Neural cell (in vitro differentiated cells): ENCODE measurements at regions not wholly inside any gene's neighbourhood (a gene's known extent, or its start where the extent isn't known, plus 50 kb on each side); places are given as distances from the start of the nearest gene placed in this dataset.

Experiments used
- H2AFZ ChIP-seq: fragments of 200-600, 300-800 bp; sonication (generic), shearing (Covaris generic); 2 replicates; pipeline ENCODE4 v1.6.0; 2014; ENCODE audit warnings: low read depth, mild to moderate bottlenecking, antibody characterized with exemption, low read length, moderate library complexity
- H3F3A ChIP-seq: fragments of 200-600 bp; shearing (Covaris generic); 2 replicates; pipeline ENCODE4 v1.6.1; 2016; ENCODE audit warnings: mild to moderate bottlenecking, moderate library complexity, mixed read lengths, antibody characterized with exemption, low read length; ENCODE audit not compliant: insufficient read depth, poor library complexity, severe bottlenecking
- H3K27ac ChIP-seq: fragments of 200-600, 300-800 bp; sonication (generic), shearing (Covaris generic); 2 replicates; pipeline ENCODE4 v1.5.1; 2014; ENCODE audit warnings: mild to moderate bottlenecking, low read length, moderate library complexity
- H3K27me3 ChIP-seq: fragments of 300-800, 200-600 bp; sonication (generic), shearing (Covaris generic); 2 replicates; pipeline ENCODE4 v1.6.0; 2014; ENCODE audit warnings: mild to moderate bottlenecking, low read depth, low read length, moderate library complexity; ENCODE audit not compliant: insufficient read depth
- H3K36me3 ChIP-seq: fragments of 300-800, 200-600 bp; sonication (generic), shearing (Covaris generic); 2 replicates; pipeline ENCODE4 v1.5.1; 2014; ENCODE audit warnings: mild to moderate bottlenecking, antibody characterized with exemption, low read length, moderate library complexity; ENCODE audit not compliant: insufficient read depth
- H3K4me2 ChIP-seq: fragments of 300-800, 200-600 bp; sonication (generic), shearing (Covaris generic); 2 replicates; pipeline ENCODE4 v1.6.0; 2014; ENCODE audit warnings: mild to moderate bottlenecking, low read length
- H3K4me3 ChIP-seq: fragments of 300-800, 200-600 bp; sonication (generic), shearing (Covaris generic); 2 replicates; pipeline ENCODE4 v1.5.1; 2014; ENCODE audit warnings: mild to moderate bottlenecking, low read length, moderate library complexity
- H3K79me2 ChIP-seq: fragments of 200-600 bp; shearing (Covaris generic); replicated peaks from 2 replicates; pipeline ENCODE4 v1.6.0; 2014; ENCODE audit warnings: mild to moderate bottlenecking, low read length, moderate library complexity; ENCODE audit not compliant: insufficient read depth
- H3K9ac ChIP-seq: fragments of 300-800, 200-600 bp; sonication (generic), shearing (Covaris generic); 2 replicates; pipeline ENCODE4 v1.6.1; 2016; ENCODE audit warnings: mild to moderate bottlenecking, low read length, mixed read lengths
- H3K9me2 ChIP-seq: fragments of 200-600 bp; shearing (Covaris generic); 2 replicates; pipeline ENCODE4 v1.6.1; 2016; ENCODE audit warnings: mild to moderate bottlenecking, low read length, mixed read lengths; ENCODE audit not compliant: insufficient read depth
- H3K9me3 ChIP-seq: fragments of 200-600, 300-800 bp; sonication (generic), shearing (Covaris generic); 2 replicates; pipeline ENCODE4 v1.6.1; 2016; ENCODE audit warnings: mild to moderate bottlenecking, mixed run types, low read length, moderate library complexity, mixed read lengths
- H4K20me1 ChIP-seq: fragments of 200-600 bp; shearing (Covaris generic); 2 replicates; pipeline ENCODE4 v1.6.1; 2016; ENCODE audit warnings: mild to moderate bottlenecking, mixed run types; ENCODE audit not compliant: insufficient read depth
- CTCF ChIP-seq: fragments of 450-650 bp; IDR thresholded peaks from 2 replicates; pipeline ENCODE4 v1.5.1; 2014; ENCODE audit warnings: antibody characterized with exemption, mild to moderate bottlenecking, moderate library complexity; ENCODE audit not compliant: poor library complexity, severe bottlenecking
- EP300 ChIP-seq: fragments of 450-650 bp; conservative IDR thresholded peaks from 2 replicates; pipeline ENCODE4 v1.6.1; 2014; ENCODE audit warnings: antibody characterized with exemption, mild to moderate bottlenecking, moderate library complexity; ENCODE audit not compliant: poor library complexity, severe bottlenecking
- EZH2 ChIP-seq: fragments of 200-600, 300-800 bp; shearing (Covaris generic), sonication (generic); IDR thresholded peaks from 2 replicates; pipeline ENCODE4 v1.6.1; 2014; ENCODE audit warnings: antibody characterized with exemption, low read length, borderline replicate concordance, mild to moderate bottlenecking; ENCODE audit not compliant: insufficient read depth, poor library complexity, severe bottlenecking
- MXI1 ChIP-seq: fragments of 450-650 bp; conservative IDR thresholded peaks from 2 replicates; pipeline ENCODE4 v1.6.1; 2014; ENCODE audit warnings: antibody characterized with exemption, mild to moderate bottlenecking; ENCODE audit not compliant: poor library complexity, severe bottlenecking
- POLR2AphosphoS5 ChIP-seq: IDR thresholded peaks from 2 replicates; pipeline ENCODE4 v1.6.1; 2012
- RAD21 ChIP-seq: fragments of 450-650 bp; conservative IDR thresholded peaks from 2 replicates; pipeline ENCODE4 v1.6.1; 2014; ENCODE audit warnings: antibody characterized with exemption, mild to moderate bottlenecking, moderate library complexity
- REST ChIP-seq: IDR thresholded peaks from 2 replicates; pipeline ENCODE4 v1.6.1; 2012; ENCODE audit warnings: borderline replicate concordance
- SMC3 ChIP-seq: fragments of 450-650 bp; conservative IDR thresholded peaks from 2 replicates; pipeline ENCODE4 v1.6.1; 2014; ENCODE audit warnings: antibody characterized with exemption, mild to moderate bottlenecking, moderate library complexity; ENCODE audit not compliant: poor library complexity
- TAF1 ChIP-seq: IDR thresholded peaks from 2 replicates; pipeline ENCODE4 v1.6.1; 2012; ENCODE audit warnings: low read depth

- Histone ChIP-seq H3K9me2 (no peaks in the 10 kb centered on the region), H3F3A (no peaks in the 10 kb centered on the region), H4K20me1 (no peaks in the 10 kb centered on the region), H3K4me3 (no peak overlapping the region), H3K27me3 (no peaks in the 10 kb centered on the region), H3K27ac (no peak overlapping the region), H3K9me3 (no peaks in the 10 kb centered on the region), H3K9ac (no peak overlapping the region), H3K79me2 (no peaks in the 10 kb centered on the region), H3K36me3 (no peaks in the 10 kb centered on the region), H2AFZ (no peak overlapping the region), H3K4me2 (no peak overlapping the region)
- TF ChIP-seq RAD21, result no peak
- no peak for TF ChIP-seq SMC3
- no peak for TF ChIP-seq EZH2
- no peak for TF ChIP-seq TAF1
- peak; percentile 20 for TF ChIP-seq MXI1
- TF ChIP-seq EP300, result peak; percentile 22
- TF ChIP-seq REST, result no peak
- TF ChIP-seq CTCF, result no peak
- peak; percentile 55 for TF ChIP-seq POLR2AphosphoS5
Observed at GRCh38 chr16:52713740-52714139, 166.8 kb upstream of the TOX3 start.

GRCh38 chr16:52709306-52709705 lies 162.4 kb upstream of the TOX3 start:
- Histone ChIP-seq H3K4me3 (no peak overlapping the region), H3K4me2 (no peak overlapping the region), H3F3A (no peaks in the 10 kb centered on the region), H3K79me2 (no peaks in the 10 kb centered on the region), H3K9me2 (no peaks in the 10 kb centered on the region), H3K9ac (no peak overlapping the region), H3K27me3 (no peaks in the 10 kb centered on the region), H3K9me3 (no peaks in the 10 kb centered on the region), H3K36me3 (no peaks in the 10 kb centered on the region), H4K20me1 (no peaks in the 10 kb centered on the region), H2AFZ (no peak overlapping the region), H3K27ac (no peak overlapping the region)
- no peak for TF ChIP-seq REST
- no peak for TF ChIP-seq MXI1
- no peak for TF ChIP-seq CTCF
- no peak for TF ChIP-seq EZH2
- TF ChIP-seq SMC3, result no peak
- no peak for TF ChIP-seq POLR2AphosphoS5
- no peak for TF ChIP-seq EP300
- TF ChIP-seq RAD21, result no peak
- TF ChIP-seq TAF1, result no peak
